ENCODE measurements at regions not wholly inside any gene's neighbourhood (a gene's known extent, or its start where the extent isn't known, plus 50 kb on each side); places are given as distances from the start of the nearest gene placed in this dataset.

DNA sequence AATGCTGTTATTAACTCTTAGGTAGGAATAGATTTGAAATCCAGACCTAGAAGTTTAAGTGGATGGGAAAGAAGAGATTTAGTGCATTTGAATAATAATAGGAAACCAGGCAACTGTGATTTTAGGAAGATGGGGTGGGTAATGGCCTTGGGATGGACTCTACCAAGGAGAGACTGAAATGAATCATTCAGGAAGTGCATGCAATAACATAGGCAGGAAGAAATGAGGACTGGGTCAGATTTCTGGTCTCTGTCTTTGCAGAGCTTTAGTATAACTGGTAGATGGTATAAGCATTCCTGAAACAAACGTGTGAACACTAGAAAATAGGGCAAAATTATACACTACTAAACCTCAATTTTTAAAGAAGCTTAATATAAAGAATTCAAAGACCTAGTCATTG lies 274.4 kb upstream of the CLINT1 start:
- TF ChIP-seq, protein P1, sequence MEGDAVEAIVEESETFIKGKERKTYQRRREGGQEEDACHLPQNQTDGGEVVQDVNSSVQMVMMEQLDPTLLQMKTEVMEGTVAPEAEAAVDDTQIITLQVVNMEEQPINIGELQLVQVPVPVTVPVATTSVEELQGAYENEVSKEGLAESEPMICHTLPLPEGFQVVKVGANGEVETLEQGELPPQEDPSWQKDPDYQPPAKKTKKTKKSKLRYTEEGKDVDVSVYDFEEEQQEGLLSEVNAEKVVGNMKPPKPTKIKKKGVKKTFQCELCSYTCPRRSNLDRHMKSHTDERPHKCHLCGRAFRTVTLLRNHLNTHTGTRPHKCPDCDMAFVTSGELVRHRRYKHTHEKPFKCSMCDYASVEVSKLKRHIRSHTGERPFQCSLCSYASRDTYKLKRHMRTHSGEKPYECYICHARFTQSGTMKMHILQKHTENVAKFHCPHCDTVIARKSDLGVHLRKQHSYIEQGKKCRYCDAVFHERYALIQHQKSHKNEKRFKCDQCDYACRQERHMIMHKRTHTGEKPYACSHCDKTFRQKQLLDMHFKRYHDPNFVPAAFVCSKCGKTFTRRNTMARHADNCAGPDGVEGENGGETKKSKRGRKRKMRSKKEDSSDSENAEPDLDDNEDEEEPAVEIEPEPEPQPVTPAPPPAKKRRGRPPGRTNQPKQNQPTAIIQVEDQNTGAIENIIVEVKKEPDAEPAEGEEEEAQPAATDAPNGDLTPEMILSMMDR (IDR thresholded peaks at IDR 0.05) = no peak
- no peak for TF ChIP-seq EP300 (IDR thresholded peaks at IDR 0.05)
- TF ChIP-seq POLR2A (IDR thresholded peaks at IDR 0.05) = no peak
